22Rv1 (cell line): ENCODE measurements at regions not wholly inside any gene's neighbourhood (a gene's known extent, or its start where the extent isn't known, plus 50 kb on each side); places are given as distances from the start of the nearest gene placed in this dataset.

Experiments used
- H3K27ac ChIP-seq: fragments of 450-650 bp; 2 replicates; pipeline ENCODE4 v1.5.1; 2017
- ZFX ChIP-seq: fragments of 450-650 bp; IDR thresholded peaks from 2 replicates; pipeline ENCODE4 v1.6.1; 2017; ENCODE audit warnings: antibody characterized with exemption, borderline replicate concordance
- TF ChIP-seq, protein P1 (sequence below): fragments of 450-650 bp; IDR thresholded peaks from 2 replicates; pipeline ENCODE4 v1.5.1; 2017; ENCODE audit warnings: mild to moderate bottlenecking

DNA sequence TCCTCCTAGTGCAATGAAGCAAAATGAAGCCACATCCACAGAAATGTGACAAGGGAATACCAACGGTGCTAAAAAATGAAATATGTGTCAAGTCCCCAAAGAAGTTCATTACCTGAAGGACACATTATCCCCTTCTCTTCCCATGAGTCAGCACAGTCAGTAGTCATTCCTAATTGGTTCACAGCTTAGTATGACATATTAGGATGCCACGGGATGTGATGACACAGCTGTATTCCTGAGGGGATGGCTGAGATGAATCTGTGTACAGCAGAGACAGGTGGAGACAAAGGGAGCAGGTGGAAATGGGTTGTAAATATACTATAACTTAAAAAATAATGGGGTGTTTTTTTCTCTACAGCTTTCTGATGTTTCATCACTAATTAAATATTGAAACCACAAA is 273.4 kb downstream of the ARRDC4 start:
- H3K27ac ChIP-seq: no peak overlapping the region
- TF ChIP-seq ZFX: no peak
- TF ChIP-seq, protein P1, sequence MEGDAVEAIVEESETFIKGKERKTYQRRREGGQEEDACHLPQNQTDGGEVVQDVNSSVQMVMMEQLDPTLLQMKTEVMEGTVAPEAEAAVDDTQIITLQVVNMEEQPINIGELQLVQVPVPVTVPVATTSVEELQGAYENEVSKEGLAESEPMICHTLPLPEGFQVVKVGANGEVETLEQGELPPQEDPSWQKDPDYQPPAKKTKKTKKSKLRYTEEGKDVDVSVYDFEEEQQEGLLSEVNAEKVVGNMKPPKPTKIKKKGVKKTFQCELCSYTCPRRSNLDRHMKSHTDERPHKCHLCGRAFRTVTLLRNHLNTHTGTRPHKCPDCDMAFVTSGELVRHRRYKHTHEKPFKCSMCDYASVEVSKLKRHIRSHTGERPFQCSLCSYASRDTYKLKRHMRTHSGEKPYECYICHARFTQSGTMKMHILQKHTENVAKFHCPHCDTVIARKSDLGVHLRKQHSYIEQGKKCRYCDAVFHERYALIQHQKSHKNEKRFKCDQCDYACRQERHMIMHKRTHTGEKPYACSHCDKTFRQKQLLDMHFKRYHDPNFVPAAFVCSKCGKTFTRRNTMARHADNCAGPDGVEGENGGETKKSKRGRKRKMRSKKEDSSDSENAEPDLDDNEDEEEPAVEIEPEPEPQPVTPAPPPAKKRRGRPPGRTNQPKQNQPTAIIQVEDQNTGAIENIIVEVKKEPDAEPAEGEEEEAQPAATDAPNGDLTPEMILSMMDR: no peak

DNA sequence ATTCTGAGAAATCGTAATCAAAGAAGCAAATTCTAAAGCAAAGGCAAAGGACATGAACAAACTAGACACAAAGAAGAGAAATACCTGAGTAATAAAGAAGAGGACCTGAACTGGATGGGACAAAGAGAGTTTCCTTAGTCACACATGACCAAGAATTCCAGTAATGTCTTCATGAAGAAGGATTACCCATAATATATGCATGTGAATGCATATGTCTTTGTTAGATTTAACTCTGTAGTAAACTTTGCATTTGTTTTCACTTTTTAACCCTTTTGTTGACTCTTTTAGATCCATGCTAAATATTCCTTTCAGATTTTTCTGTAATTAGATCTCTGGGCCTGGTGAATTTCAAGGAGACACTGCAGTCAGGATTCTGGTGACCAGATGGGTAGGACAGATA is 279.8 kb downstream of the ARRDC4 start:
- no peak for TF ChIP-seq ZFX
- TF ChIP-seq, protein P1: no peak
- H3K27ac ChIP-seq: no peak overlapping the region

DNA sequence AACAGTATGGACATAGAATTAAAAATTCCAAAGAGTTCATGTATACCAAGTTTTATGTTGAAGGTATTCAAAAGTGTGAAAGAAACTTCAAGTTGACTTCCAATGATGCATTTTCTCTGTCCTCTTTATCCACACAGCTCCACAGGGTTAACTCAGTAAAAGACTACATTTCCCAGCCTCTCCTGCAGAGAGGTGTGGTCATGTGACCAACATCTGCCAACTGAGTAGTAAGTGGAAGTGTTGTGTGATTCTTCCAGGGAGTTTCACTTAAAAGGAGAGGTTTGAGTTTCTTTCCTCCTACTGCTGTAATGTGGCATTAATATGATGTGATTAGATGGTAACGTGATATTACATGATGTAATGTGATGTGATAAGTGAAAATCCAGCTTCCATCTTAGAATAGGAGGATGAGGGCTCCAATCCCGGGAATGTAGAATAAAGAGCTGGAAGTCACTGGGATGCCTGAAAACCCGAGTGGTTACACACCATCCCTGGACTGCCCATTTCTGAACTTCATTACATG is 280.6 kb downstream of the ARRDC4 start:
- H3K27ac ChIP-seq: no peak overlapping the region
- TF ChIP-seq ZFX: no peak
- TF ChIP-seq, protein P1: no peak

DNA sequence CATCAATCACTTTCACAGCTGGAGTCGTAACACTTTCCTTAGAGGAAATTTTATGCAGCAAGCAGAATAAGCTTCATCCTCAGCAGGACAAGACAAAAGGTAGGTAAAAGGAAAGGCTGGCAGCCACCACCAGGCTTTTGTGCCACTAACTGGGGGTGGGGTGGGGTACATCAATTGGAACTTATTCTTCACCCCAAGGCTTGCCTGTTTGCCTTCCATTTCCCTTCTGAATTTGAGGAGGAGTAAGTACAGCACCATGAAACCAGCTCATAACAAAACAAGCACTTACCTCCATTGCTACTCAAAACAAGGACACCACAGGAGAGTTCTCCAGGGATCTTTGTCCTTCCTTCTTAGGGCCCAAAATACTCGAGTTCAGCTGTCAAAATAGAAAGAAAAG is 296.8 kb downstream of the ARRDC4 start:
- no peak overlapping the region for H3K27ac ChIP-seq
- TF ChIP-seq, protein P1: no peak
- TF ChIP-seq ZFX: no peak

DNA sequence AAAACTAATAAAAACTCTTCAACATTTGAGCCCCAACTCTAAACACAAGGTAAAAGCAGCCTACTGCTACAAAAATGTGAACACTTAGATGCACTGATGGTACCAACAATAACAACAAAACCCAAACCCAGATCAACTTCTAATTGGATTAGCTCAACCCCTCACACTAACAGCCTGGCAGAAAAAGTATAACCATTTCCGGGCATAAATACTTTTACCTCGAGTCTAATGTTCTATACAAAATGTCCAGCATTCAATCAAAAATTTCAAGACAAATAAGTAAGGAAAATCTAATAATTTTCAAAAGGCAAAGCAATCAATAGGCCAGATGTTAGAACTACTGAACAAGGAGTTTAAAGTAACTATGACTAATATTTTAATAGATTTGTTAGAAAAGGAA is 303.3 kb downstream of the ARRDC4 start:
- TF ChIP-seq, protein P1: no peak
- TF ChIP-seq ZFX: no peak
- no peak overlapping the region for H3K27ac ChIP-seq

DNA sequence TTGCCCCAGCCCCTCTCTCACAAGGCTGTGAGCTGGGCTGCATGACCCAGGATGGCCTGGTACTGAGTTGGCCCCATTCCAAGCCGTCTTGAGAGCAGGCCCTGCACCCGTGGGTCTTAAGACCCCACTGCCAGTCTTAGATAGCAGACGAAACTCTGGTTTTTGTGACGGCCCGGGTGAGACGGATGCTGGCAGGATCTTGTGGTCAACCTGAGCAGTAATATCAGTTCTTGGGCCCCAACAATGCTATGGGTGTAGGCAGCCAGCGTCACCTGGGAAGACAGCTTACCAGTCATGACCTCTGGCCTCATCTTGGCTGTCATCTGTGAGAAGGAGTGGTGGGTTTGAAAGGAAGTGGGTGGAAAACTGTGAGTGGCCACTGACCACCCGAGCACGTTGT is 305.8 kb downstream of the ARRDC4 start:
- H3K27ac ChIP-seq: no peak overlapping the region
- TF ChIP-seq, protein P1: no peak
- no peak for TF ChIP-seq ZFX

DNA sequence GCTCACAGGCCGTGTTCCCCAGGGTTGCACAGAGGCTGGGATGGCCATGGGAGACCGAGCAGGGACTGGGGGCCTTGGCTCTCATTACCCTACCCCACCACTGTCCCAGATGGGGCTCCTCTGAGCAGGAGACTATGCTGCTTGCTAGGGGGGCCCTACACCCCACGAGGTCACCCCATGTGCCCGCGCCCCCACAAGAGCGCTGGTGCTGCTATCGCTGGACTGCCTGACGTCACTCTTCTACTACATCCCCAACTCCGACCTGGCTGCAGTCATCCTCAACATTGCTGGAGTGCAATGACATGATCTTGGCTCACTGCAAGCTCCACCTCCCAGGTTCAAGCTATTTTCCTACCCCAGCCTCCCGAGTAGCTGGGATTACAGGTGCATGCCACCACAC is 307.7 kb downstream of the ARRDC4 start:
- TF ChIP-seq, protein P1: no peak
- TF ChIP-seq ZFX: no peak

More for the DNA sequence above, 307.7 kb downstream of the ARRDC4 start:
- H3K27ac ChIP-seq: no peak overlapping the region
